ENCODE measurements at regions not wholly inside any gene's neighbourhood (a gene's known extent, or its start where the extent isn't known, plus 50 kb on each side); places are given as distances from the start of the nearest gene placed in this dataset.
"Not testable (repeated sequence)": the region's sequence is repeated elsewhere in the genome, so short reads cannot be mapped to it uniquely, and the experiment has no call there.

DNA sequence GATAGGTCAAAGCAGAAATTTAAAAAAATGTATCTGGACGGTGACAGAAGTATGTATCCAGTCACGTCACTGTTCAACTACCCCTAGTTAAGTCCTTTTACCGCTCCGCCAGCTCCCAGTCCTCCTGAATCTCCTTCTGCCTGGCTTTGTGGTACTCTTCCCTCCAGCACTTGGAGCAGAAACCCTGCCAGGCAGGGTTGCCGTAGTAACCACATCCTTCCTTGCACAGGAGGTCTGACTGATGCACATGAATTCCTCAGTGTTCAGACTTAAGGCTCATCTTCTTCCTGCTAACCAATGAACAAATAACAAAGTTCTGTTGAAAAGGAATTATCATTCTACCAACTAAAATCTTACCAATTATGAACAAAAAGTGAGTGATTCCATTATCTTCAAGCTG, 69.8 kb upstream of the SRRM3 start:
- TF ChIP-seq, protein P1, sequence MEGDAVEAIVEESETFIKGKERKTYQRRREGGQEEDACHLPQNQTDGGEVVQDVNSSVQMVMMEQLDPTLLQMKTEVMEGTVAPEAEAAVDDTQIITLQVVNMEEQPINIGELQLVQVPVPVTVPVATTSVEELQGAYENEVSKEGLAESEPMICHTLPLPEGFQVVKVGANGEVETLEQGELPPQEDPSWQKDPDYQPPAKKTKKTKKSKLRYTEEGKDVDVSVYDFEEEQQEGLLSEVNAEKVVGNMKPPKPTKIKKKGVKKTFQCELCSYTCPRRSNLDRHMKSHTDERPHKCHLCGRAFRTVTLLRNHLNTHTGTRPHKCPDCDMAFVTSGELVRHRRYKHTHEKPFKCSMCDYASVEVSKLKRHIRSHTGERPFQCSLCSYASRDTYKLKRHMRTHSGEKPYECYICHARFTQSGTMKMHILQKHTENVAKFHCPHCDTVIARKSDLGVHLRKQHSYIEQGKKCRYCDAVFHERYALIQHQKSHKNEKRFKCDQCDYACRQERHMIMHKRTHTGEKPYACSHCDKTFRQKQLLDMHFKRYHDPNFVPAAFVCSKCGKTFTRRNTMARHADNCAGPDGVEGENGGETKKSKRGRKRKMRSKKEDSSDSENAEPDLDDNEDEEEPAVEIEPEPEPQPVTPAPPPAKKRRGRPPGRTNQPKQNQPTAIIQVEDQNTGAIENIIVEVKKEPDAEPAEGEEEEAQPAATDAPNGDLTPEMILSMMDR (IDR thresholded peaks at IDR 0.05 in 4 of 5, conservative IDR thresholded peaks at IDR 0.05 in 1 of 5) = not testable (repeated sequence)
- not testable (repeated sequence) for TF ChIP-seq POLR2A (IDR thresholded peaks at IDR 0.05)
